Psoas muscle (tissue), 7 donors: ENCODE measurements at regions not wholly inside any gene's neighbourhood (a gene's known extent, or its start where the extent isn't known, plus 50 kb on each side); places are given as distances from the start of the nearest gene placed in this dataset.

ENCODE experiments used
- ATAC-seq, 4 donors: fragments of 200-7000 bp; cut with Tn5 transposase; one replicate each; pipeline ENCODE4 v1.9.1; 2020; ENCODE audit warnings: moderate library complexity in 3 of 4, mild to moderate bottlenecking in 2 of 4
- DNase-seq, 2 donors: peaks; one replicate each; pipeline ENCODE4 v3.0.0-alpha.2; 2020
- H3K27ac ChIP-seq: fragments of 200-600 bp; one replicate; pipeline ENCODE4 v1.8.0; 2022
- H3K27me3 ChIP-seq, 3 donors: fragments of 200-600 bp in 1 of 3; one replicate each; pipeline versions ENCODE4 v1.6.1 to v1.8.0; 2013 to 2022; ENCODE audit warnings: low read length in 2 of 3, mild to moderate bottlenecking in 2 of 3, moderate library complexity in 1 of 3; ENCODE audit not compliant: insufficient read depth in 3 of 3
- H3K36me3 ChIP-seq, 2 donors: fragments of 200-600 bp in 1 of 2; one replicate each; pipeline versions ENCODE4 v1.6.1 to v1.8.0; 2013 to 2022; ENCODE audit warnings: low read depth in 1 of 2, mild to moderate bottlenecking in 1 of 2, moderate library complexity in 1 of 2; ENCODE audit not compliant: insufficient read depth in 1 of 2
- H3K4me1 ChIP-seq: fragments of 200-600 bp; one replicate; pipeline ENCODE4 v1.8.0; 2022
- H3K4me3 ChIP-seq: fragments of 200-600 bp; one replicate; pipeline ENCODE4 v1.8.0; 2022; ENCODE audit warnings: mild to moderate bottlenecking
- H3K9me3 ChIP-seq: fragments of 200-600 bp; one replicate; pipeline ENCODE4 v1.8.0; 2022
- CTCF ChIP-seq: fragments of 200-600 bp; IDR thresholded peaks from one replicate; pipeline ENCODE4 v1.8.0; 2022; ENCODE audit warnings: antibody characterized with exemption
- WGBS, 3 donors: extraction: QIAGEN DNeasy Blood & Tissue Kit; methylation state at CpG; one replicate each; pipeline versions ENCODE4 v1.1.6 to v1.1.7; 2013; 5-methylcytosine and 5-hydroxymethylcytosine counted together
- intact Hi-C, 2 donors: fragments of 100-400 bp; cut with DNase I; formaldehyde crosslinking; loops; one replicate each; pipeline versions ENCODE4 v1.11.0 to v1.14.2; 2022
- donor health status: healthy with polysubstance abuse.
- donor health status: DM: no; HTN: no; CAD: no; lungs with moderate emphysema.
- donor health status: Bipolar disorder and iron deficiency.
- donor health status: healthy.
- donor health status: DM: yes; HTN: yes; CAD: no.
- donor health status: DM: no; HTN: no; CAD: no.
- donor health status: DM: yes; HTN: yes; CAD: no.

- TF ChIP-seq CTCF = no peak
- DNase-seq = no peak
- Histone ChIP-seq H3K27ac (no peak overlapping the region), H3K27me3 (no peaks in the 10 kb centered on the region), H3K4me3 (no peak overlapping the region), H3K9me3 (no peaks in the 10 kb centered on the region), H3K36me3 (no peaks in the 10 kb centered on the region), H3K4me1 (no peaks in the 10 kb centered on the region)
- 89 to 100% (median 97%) methylated on average over 1 of the region's 1 CpG for WGBS, 3 donors
- no peak for ATAC-seq
- intact Hi-C loops = no loop called here
These were observed 363.5 kb upstream of the NECTIN3 start for GRCh38 chr3:110708156-110708555.

GRCh38 chr3:110710156-110710555 is 361.5 kb upstream of the NECTIN3 start:
- no peak for ATAC-seq
- Histone ChIP-seq H3K27me3 (no peaks in the 10 kb centered on the region), H3K9me3 (no peaks in the 10 kb centered on the region), H3K4me3 (no peak overlapping the region), H3K27ac (no peak overlapping the region), H3K4me1 (no peaks in the 10 kb centered on the region), H3K36me3 (no peaks in the 10 kb centered on the region)
- no peak for DNase-seq
- 85 to 88% (median 85%) methylated on average over 7 of the region's 7 CpGs for WGBS, 3 donors
- no peak for TF ChIP-seq CTCF
- intact Hi-C loops = no loop called here

- Histone ChIP-seq H3K9me3 (no peaks in the 10 kb centered on the region), H3K36me3 (no peaks in the 10 kb centered on the region), H3K4me3 (no peak overlapping the region), H3K4me1 (no peaks in the 10 kb centered on the region), H3K27ac (no peak overlapping the region), H3K27me3 (no peaks in the 10 kb centered on the region)
- TF ChIP-seq CTCF = no peak
- ATAC-seq (no peak), DNase-seq (no peak)
- 90 to 97% (median 92%) methylated on average over 1 of the region's 1 CpG for WGBS, 3 donors
- intact Hi-C loops = no loop called here
These were observed 361.0 kb upstream of the NECTIN3 start for GRCh38 chr3:110710603-110711002.

GRCh38 chr3:110711130-110711832 is 360.3 kb upstream of the NECTIN3 start:
- Histone ChIP-seq H3K9me3 (no peaks in the 10 kb centered on the region), H3K27me3 (no peaks in the 10 kb centered on the region), H3K4me1 (no peaks in the 10 kb centered on the region), H3K36me3 (no peaks in the 10 kb centered on the region), H3K27ac (no peak overlapping the region), H3K4me3 (no peak overlapping the region)
- ATAC-seq (no peak), DNase-seq (no peak)
- WGBS, 3 donors = 78 to 93% (median 90%) methylated on average over 1 of the region's 1 CpG
- intact Hi-C loops = no loop called here
- no peak for TF ChIP-seq CTCF
